ENCODE measurements at regions not wholly inside any gene's neighbourhood (a gene's known extent, or its start where the extent isn't known, plus 50 kb on each side); places are given as distances from the start of the nearest gene placed in this dataset.

DNA sequence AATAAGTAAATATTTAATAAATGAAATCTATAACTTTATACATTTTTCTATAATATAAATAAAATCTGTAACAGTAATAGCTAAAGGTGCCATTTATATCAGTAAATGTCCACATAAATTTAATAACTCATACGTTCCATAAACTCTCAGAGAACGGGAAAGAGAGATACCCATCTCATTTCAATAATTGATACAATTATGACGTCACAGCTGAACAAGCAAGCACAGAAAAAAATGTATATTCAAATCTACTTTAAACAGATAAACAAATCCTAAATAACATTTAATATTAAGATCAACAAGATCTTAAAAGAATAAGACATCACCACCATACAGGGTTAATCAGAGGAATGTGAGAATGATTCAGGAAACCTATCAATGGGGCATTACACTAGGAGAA is 1136.5 kb downstream of the TBC1D22A start:
- no peak for DNase-seq (ENCODE audit: low read depth in 1 of 2, low spot score in 1 of 2)
- TF ChIP-seq, protein P1, sequence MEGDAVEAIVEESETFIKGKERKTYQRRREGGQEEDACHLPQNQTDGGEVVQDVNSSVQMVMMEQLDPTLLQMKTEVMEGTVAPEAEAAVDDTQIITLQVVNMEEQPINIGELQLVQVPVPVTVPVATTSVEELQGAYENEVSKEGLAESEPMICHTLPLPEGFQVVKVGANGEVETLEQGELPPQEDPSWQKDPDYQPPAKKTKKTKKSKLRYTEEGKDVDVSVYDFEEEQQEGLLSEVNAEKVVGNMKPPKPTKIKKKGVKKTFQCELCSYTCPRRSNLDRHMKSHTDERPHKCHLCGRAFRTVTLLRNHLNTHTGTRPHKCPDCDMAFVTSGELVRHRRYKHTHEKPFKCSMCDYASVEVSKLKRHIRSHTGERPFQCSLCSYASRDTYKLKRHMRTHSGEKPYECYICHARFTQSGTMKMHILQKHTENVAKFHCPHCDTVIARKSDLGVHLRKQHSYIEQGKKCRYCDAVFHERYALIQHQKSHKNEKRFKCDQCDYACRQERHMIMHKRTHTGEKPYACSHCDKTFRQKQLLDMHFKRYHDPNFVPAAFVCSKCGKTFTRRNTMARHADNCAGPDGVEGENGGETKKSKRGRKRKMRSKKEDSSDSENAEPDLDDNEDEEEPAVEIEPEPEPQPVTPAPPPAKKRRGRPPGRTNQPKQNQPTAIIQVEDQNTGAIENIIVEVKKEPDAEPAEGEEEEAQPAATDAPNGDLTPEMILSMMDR (IDR thresholded peaks at IDR 0.05; ENCODE audit: low read depth, low read length), result no peak
- Histone ChIP-seq H3K36me3 (no peaks in the 10 kb centered on the region), H3K4me3 (no peak overlapping the region), H3K27me3 (no peaks in the 10 kb centered on the region), H3K9me3 (ENCODE audit: low read depth) (no peaks in the 10 kb centered on the region), H3K27ac (no peak overlapping the region), H3K4me1 (ENCODE audit: low read depth) (no peaks in the 10 kb centered on the region)

DNA sequence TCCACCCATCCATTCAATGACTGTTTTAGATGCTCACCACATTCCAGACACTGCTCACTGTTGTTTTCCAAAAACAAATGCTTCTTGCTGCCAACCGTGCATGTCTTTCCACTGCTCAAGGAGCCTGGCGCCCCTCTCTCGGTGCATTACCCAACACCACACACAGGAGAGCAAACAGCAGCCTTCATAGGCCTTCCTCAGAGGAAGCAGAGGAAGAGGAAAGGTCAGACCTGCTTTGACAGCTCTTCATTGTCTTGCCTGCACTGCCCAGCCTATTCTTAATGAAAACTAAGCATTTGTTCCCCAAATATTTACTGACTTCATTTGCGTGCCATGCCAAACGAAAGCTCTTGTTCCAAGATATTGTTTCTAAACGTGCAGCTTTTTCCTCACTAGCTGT is 1129.2 kb downstream of the TBC1D22A start:
- H3K9me3 ChIP-seq (ENCODE audit: low read depth), result no peaks in the 10 kb centered on the region
- no peaks in the 10 kb centered on the region for H3K36me3 ChIP-seq
- no peak for DNase-seq (ENCODE audit: low read depth in 1 of 2, low spot score in 1 of 2)
- H3K27me3 ChIP-seq, result no peaks in the 10 kb centered on the region
- no peak overlapping the region for H3K4me3 ChIP-seq
- no peaks in the 10 kb centered on the region for H3K4me1 ChIP-seq (ENCODE audit: low read depth)
- TF ChIP-seq, protein P1 (IDR thresholded peaks at IDR 0.05; ENCODE audit: low read depth, low read length), result no peak
- no peak overlapping the region for H3K27ac ChIP-seq

DNA sequence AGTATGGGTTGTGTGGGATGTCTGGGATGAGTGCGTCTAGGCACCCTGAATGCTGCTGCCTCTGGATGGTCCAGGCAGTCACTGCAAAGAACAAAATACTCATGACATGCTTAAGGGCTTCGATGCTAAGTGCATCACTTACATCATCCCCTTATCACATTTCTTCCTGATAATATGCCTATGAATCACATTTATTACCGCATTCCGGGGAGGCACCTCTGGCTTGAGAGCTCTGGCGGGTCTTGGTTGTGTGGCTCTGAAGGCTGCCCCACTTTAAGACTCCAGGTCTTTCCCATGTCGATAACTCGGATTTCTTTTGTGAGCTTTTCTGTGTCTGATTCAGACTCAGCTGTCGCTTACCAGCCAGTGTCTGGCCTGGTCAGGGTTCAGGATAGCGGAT is 1126.4 kb downstream of the TBC1D22A start:
- H3K4me1 ChIP-seq (ENCODE audit: low read depth), result no peaks in the 10 kb centered on the region
- H3K4me3 ChIP-seq, result no peak overlapping the region
- no peak overlapping the region for H3K27ac ChIP-seq
- H3K36me3 ChIP-seq, result no peaks in the 10 kb centered on the region
- TF ChIP-seq, protein P1 (IDR thresholded peaks at IDR 0.05; ENCODE audit: low read depth, low read length), result no peak
- no peaks in the 10 kb centered on the region for H3K9me3 ChIP-seq (ENCODE audit: low read depth)
- H3K27me3 ChIP-seq, result no peaks in the 10 kb centered on the region
- DNase-seq (ENCODE audit: low read depth in 1 of 2, low spot score in 1 of 2), result no peak

DNA sequence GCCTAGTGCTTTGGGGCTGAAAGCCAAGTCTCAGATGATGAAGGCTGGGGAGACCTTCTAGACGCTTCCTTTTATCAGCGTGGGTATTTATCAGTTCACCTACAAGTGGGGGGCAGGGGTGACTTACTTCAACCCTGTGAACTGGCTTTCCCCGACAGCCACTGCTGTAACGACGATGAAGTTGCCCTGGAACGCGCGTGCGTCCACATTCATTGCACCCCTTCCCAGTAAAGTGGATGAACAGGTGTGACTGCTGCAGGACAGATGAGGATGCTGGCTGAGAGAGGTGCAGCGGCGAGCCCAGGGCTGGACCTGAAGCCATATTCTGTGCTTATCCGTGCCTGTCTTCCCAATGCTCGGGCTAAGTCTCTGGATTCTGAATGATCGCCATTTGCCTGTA is 1122.3 kb downstream of the TBC1D22A start:
- H3K36me3 ChIP-seq, result no peaks in the 10 kb centered on the region
- H3K4me3 ChIP-seq, result no peak overlapping the region
- H3K9me3 ChIP-seq (ENCODE audit: low read depth), result no peaks in the 10 kb centered on the region
- no peak overlapping the region for H3K27ac ChIP-seq
- TF ChIP-seq, protein P1 (IDR thresholded peaks at IDR 0.05; ENCODE audit: low read depth, low read length), result no peak
- H3K4me1 ChIP-seq (ENCODE audit: low read depth), result no peaks in the 10 kb centered on the region
- no peaks in the 10 kb centered on the region for H3K27me3 ChIP-seq
- no peak for DNase-seq (ENCODE audit: low read depth in 1 of 2, low spot score in 1 of 2)

DNA sequence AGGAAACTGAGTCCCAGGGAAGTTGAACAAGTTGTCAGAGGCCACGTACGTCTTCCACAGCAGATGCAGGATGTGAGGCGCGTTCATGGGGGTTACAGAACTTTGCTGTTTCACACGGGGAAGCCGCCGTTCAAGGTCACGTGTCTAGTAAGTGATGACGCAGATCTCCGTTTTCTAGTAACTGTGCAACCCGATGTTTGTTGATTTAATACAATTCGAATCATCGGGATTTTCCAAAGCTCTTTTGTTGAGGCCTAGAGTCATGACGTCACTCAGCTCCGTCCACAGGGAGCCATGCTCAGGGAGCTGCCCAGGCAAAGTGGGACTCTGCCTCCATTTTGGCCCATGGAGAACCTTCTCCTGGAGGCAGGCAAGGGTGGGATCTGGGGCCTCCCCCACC is 1121.8 kb downstream of the TBC1D22A start:
- no peaks in the 10 kb centered on the region for H3K9me3 ChIP-seq (ENCODE audit: low read depth)
- H3K4me1 ChIP-seq (ENCODE audit: low read depth), result no peaks in the 10 kb centered on the region
- no peak for DNase-seq (ENCODE audit: low read depth in 1 of 2, low spot score in 1 of 2)
- H3K27me3 ChIP-seq, result no peaks in the 10 kb centered on the region
- no peaks in the 10 kb centered on the region for H3K36me3 ChIP-seq
- H3K4me3 ChIP-seq, result no peak overlapping the region
- H3K27ac ChIP-seq, result no peak overlapping the region
- TF ChIP-seq, protein P1 (IDR thresholded peaks at IDR 0.05; ENCODE audit: low read depth, low read length), result no peak

DNA sequence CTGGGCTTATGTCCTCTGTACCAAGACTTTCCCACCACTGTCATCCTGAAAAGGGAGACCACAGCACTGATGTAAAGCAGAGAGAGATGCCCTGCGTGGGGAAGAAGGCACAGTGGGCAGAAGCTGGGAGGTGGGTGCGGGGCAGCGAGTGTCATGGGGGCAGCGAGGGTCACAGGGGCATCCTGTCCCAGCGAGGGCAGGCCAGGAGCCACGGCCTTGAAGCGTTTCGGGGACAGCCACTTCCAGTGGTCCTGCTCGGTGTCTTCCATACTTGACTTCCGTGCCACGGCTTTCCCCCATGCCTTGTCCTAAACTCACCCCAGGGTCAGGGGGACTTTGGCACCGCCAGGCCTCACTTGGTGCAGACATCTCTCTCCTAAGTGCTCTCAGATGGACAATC is 1121.3 kb downstream of the TBC1D22A start:
- Histone ChIP-seq H3K4me1 (ENCODE audit: low read depth) (no peaks in the 10 kb centered on the region), H3K27me3 (no peaks in the 10 kb centered on the region), H3K9me3 (ENCODE audit: low read depth) (no peaks in the 10 kb centered on the region), H3K36me3 (no peaks in the 10 kb centered on the region), H3K27ac (no peak overlapping the region), H3K4me3 (no peak overlapping the region)
- no peak for DNase-seq (ENCODE audit: low read depth in 1 of 2, low spot score in 1 of 2)
- TF ChIP-seq, protein P1 (IDR thresholded peaks at IDR 0.05; ENCODE audit: low read depth, low read length), result no peak
